ENCODE measurements at regions not wholly inside any gene's neighbourhood (a gene's known extent, or its start where the extent isn't known, plus 50 kb on each side); places are given as distances from the start of the nearest gene placed in this dataset.

DNA sequence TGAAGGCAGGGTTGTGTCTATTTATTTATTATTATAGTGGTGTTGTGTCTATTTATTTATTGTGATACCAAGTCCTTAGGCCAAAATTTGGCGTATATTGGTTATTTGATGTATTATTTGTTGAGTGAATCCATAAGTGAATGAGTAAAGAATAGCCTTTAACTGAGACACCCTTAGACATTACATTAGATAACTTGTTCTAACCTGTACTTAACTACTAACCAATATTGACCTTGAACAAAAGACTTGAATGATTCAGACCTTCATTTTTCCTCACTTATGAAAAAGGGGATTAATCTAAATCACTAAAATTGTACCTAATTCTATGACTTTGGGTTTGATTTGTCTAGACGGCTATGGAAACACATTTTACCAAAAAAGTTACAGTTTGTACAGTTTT lies 370.5 kb downstream of the JRKL start:
- H3K9me3 ChIP-seq: no peaks in the 10 kb centered on the region
- H3K4me1 ChIP-seq: no peaks in the 10 kb centered on the region
- ATAC-seq (no peak), DNase-seq (no peak)
- intact Hi-C loops (cut with DNase I; ENCODE audit: low total_unique reads): no loop called here
- no peak overlapping the region for H3K27ac ChIP-seq
- TF ChIP-seq POLR2A (IDR thresholded peaks at IDR 0.05): no peak
- TF ChIP-seq, protein P1, sequence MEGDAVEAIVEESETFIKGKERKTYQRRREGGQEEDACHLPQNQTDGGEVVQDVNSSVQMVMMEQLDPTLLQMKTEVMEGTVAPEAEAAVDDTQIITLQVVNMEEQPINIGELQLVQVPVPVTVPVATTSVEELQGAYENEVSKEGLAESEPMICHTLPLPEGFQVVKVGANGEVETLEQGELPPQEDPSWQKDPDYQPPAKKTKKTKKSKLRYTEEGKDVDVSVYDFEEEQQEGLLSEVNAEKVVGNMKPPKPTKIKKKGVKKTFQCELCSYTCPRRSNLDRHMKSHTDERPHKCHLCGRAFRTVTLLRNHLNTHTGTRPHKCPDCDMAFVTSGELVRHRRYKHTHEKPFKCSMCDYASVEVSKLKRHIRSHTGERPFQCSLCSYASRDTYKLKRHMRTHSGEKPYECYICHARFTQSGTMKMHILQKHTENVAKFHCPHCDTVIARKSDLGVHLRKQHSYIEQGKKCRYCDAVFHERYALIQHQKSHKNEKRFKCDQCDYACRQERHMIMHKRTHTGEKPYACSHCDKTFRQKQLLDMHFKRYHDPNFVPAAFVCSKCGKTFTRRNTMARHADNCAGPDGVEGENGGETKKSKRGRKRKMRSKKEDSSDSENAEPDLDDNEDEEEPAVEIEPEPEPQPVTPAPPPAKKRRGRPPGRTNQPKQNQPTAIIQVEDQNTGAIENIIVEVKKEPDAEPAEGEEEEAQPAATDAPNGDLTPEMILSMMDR (IDR thresholded peaks at IDR 0.05 in 4 of 5, conservative IDR thresholded peaks at IDR 0.05 in 1 of 5): no peak
- no peak overlapping the region for H3K4me3 ChIP-seq
- in situ Hi-C loops (cut with MboI; ENCODE audit: low sequenced_read_pairs in 4 of 4): no loop called here
- no peaks in the 10 kb centered on the region for H3K36me3 ChIP-seq
- no peaks in the 10 kb centered on the region for H3K27me3 ChIP-seq

GRCh38 chr11:96760815-96761214 lies 371.0 kb downstream of the JRKL start:
- TF ChIP-seq POLR2A (IDR thresholded peaks at IDR 0.05): no peak
- TF ChIP-seq, protein P1 (IDR thresholded peaks at IDR 0.05 in 4 of 5, conservative IDR thresholded peaks at IDR 0.05 in 1 of 5): no peak
- in situ Hi-C loops (cut with MboI; ENCODE audit: low sequenced_read_pairs in 4 of 4): no loop called here
- no peaks in the 10 kb centered on the region for H3K27me3 ChIP-seq

DNA sequence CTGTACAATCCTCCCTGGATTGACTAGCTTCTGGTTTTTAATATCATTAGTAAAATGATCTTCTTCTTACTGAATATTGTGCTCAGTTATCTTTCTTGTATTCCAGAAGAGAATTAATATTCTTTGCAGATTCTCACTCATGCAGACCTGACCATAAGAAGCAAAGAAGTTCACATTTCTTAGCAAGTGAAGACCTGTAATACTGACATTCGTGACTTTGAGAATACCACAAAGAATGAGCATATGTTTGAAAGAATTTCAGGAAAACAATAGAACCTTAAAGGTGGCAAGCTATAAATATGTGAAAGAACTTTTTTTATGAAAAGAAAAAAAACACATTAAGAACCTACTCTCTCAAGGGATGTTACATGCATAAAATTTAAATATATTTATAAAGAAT lies 371.6 kb downstream of the JRKL start:
- DNase-seq: no peak
- Histone ChIP-seq H3K27ac (no peak overlapping the region), H3K4me3 (no peak overlapping the region), H3K9me3 (no peaks in the 10 kb centered on the region), H3K27me3 (no peaks in the 10 kb centered on the region), H3K4me1 (no peaks in the 10 kb centered on the region), H3K36me3 (no peaks in the 10 kb centered on the region)
- no peak for ATAC-seq
- intact Hi-C loops (cut with DNase I; ENCODE audit: low total_unique reads): no loop called here
- TF ChIP-seq POLR2A (IDR thresholded peaks at IDR 0.05): no peak
- in situ Hi-C loops (cut with MboI; ENCODE audit: low sequenced_read_pairs in 4 of 4): no loop called here

More at GRCh38 chr11:96760815-96761214, 371.0 kb downstream of the JRKL start:
- intact Hi-C loops (cut with DNase I; ENCODE audit: low total_unique reads): no loop called here
- ATAC-seq (no peak), DNase-seq (no peak)
- H3K36me3 ChIP-seq: no peaks in the 10 kb centered on the region
- no peak overlapping the region for H3K4me3 ChIP-seq
- no peaks in the 10 kb centered on the region for H3K4me1 ChIP-seq
- no peaks in the 10 kb centered on the region for H3K9me3 ChIP-seq
- H3K27ac ChIP-seq: no peak overlapping the region

DNA sequence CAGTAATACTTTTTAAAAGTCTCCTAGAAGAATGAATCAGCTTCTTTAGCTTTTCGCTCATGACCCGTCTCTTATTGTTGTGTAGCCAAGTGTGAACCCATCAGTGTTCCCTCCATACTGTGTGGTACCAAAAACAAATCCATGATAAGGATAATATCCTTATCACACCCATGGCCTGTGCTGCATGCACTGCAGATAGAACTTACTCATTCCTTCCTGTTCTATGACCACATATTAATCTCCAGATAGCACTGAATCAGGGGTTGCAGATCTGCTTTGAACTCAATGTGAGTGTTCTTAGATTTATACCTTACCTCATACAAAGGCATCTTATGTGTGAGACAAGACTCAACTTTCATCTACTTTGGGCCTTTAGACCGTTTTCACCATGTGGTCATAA lies 373.4 kb downstream of the JRKL start:
- TF ChIP-seq POLR2A (IDR thresholded peaks at IDR 0.05): no peak
- TF ChIP-seq, protein P1 (IDR thresholded peaks at IDR 0.05 in 4 of 5, conservative IDR thresholded peaks at IDR 0.05 in 1 of 5): no peak
- Histone ChIP-seq H3K9me3 (no peaks in the 10 kb centered on the region), H3K27ac (no peak overlapping the region), H3K27me3 (no peaks in the 10 kb centered on the region), H3K36me3 (no peaks in the 10 kb centered on the region), H3K4me3 (no peak overlapping the region), H3K4me1 (no peaks in the 10 kb centered on the region)
- DNase-seq (no peak), ATAC-seq (no peak)
- intact Hi-C loops (cut with DNase I; ENCODE audit: low total_unique reads): no loop called here
- in situ Hi-C loops (cut with MboI; ENCODE audit: low sequenced_read_pairs in 4 of 4): no loop called here

GRCh38 chr11:96778272-96778671 lies 388.5 kb downstream of the JRKL start:
- in situ Hi-C loops (cut with MboI; ENCODE audit: low sequenced_read_pairs in 4 of 4) (no loop called here), intact Hi-C loops (cut with DNase I; ENCODE audit: low total_unique reads) (no loop called here)
- H3K27ac ChIP-seq: no peak overlapping the region
- no peak for DNase-seq
- H3K9me3 ChIP-seq: no peaks in the 10 kb centered on the region
- no peaks in the 10 kb centered on the region for H3K4me1 ChIP-seq
- TF ChIP-seq, protein P1 (IDR thresholded peaks at IDR 0.05 in 4 of 5, conservative IDR thresholded peaks at IDR 0.05 in 1 of 5): no peak
- TF ChIP-seq POLR2A (IDR thresholded peaks at IDR 0.05): no peak
- H3K36me3 ChIP-seq: no peaks in the 10 kb centered on the region
- no peak overlapping the region for H3K4me3 ChIP-seq
- no peaks in the 10 kb centered on the region for H3K27me3 ChIP-seq
- ATAC-seq: no peak

Measured in gastrocnemius medialis (tissue), 4 donors.